ENCODE measurements at regions not wholly inside any gene's neighbourhood (a gene's known extent, or its start where the extent isn't known, plus 50 kb on each side); places are given as distances from the start of the nearest gene placed in this dataset.
"Not testable (repeated sequence)": the region's sequence is repeated elsewhere in the genome, so short reads cannot be mapped to it uniquely, and the experiment has no call there.

DNA sequence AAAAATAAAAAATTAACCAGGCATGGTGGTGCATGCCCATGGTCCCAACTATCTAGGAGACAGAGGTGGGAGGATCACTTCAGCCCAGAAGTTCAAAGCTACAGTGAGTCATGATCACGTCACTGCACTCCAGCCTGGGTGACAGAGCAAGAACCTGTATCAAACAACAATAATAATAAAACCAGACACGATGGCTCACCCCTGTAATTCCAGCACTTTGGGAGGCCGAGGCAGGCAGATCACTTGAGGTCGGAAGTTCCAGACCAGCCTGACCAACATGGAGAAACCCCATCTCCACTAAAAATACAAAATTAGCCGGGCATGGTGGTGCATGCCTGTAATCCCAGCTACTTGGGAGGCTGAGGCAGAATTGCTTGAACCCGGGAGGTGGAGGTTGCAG lies 159.4 kb downstream of the SKIDA1 start:
- DNase-seq (ENCODE audit: low read depth, low spot score), result not testable (repeated sequence)

DNA sequence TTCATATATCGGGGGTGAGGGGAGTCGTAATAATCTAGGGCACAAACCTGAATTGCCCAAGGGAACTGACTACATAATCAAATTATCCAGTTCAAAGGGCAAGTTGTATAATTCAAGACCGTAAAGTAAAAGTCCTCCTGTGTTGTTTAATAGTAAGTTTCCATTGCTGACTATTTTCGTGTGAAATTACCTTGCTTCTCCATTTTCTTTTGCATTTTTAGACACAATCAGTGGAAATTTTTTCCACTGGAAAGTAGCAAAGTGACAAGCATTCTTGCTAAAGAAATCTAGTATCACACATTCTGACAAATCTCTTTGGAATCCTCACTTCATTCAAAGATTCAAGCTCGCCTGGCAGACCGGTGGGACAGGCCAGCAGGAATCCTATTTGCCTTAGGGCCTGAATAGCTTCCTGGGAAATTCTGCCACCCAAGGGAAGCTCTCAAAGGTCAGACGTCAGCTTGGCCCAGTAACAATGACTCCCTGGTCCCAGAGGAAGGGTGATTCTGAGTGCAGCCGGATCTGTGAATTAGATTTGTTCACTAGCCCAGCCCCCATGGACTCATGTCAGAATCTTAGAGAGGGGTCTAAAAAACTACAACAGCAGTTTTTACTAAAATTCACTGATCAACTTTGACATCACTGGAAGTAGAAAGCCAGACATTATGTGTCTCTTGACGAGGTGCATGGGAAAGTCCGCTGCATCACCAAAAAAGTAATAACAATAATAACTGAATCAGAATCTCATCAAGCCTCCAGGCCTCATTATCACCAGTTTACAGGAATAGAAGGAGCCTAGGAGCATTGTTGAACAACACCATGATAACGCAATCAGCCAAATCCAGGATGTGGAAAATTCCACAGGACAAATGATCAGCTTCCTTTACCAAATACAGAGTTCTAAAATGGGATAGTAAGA lies 161.0 kb downstream of the SKIDA1 start:
- DNase-seq (ENCODE audit: low read depth, low spot score), result peak; percentile 47

DNA sequence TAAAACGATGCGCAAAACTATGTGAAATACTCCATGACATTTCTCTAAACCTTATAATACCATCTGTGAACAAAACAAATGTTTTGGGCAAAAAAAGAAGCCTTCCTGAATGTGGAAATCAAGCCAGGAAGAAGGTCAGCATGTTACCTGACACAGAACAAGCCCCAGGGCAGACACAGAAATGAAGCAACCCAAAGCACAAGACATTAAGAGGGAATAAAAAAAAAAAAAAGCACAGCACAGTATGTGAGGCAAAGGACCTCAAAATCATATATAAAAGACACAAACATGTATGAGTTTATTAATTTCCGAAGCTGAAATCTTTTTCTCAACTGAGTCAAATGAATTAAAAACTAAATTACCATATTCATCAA lies 161.8 kb downstream of the SKIDA1 start:
- no peak for DNase-seq (ENCODE audit: low read depth, low spot score)

DNA sequence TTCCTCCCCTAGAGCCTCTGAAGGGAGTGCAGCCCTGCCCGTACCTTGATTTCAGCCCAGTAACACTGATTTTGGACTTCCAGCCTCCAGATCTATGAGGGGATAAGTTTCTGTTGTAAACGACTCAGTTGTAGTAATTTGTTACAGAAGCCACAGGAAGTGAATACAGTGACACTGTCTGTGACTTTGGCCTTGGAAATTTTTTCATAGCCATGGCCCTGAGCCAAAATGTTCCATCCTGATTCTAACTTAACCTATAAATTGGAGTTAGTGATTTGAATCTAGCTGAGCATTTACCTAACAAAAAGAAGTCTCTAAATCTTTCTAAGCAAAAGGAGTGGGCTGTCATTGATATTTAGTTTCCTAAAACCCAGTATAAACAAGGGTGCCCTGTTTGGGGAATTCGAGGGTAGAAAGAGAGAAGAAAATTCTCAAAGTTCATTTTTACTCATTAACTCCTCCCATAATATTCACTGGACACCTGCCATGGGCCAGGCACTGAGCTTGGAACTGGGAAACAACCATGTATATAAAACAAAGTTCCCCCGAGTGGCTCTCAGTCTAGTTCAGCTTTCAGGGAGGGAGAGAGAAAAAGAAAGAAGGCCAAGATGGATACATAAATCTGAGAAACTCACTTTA lies 162.3 kb downstream of the SKIDA1 start:
- DNase-seq (ENCODE audit: low read depth, low spot score), result no peak

DNA sequence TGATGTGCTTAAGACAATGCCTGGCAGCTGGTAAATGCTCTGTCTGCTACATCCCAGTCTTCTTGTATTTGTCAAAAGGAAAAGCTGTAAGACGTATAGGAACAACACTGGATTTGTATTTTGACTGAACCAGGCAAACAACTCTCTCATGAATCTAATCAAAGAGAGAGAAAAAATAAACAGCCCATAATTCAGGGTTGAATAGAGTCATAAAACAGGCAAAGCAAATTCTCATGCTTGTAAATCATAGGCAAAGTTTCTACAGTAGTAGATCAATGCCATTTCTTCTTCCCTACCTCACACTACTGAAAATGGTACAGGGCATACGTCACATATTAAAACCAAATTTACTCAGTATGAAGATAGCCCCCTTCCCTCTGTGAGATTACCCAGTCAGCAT lies 166.3 kb downstream of the SKIDA1 start:
- DNase-seq (ENCODE audit: low read depth, low spot score), result no peak

DNA sequence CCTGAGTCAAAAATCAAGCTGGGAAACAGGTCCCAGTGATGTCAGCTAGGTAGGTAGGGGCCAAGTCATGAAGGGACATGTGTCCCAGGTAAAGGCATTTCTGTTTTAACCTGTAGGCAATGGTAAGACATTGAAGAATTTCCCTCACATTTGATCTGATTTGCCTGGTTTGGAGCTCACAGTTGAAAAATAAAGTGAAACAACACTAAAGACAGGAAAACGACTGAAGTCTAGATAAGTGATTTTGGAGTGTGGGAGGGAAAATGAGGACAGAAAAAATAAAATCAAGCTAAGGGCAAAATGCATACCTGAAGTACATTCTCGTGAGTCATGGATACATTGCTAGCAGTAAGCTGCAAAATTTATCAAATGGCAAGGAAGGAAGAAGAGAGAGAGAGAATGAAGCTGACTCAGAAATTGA lies 169.9 kb downstream of the SKIDA1 start:
- DNase-seq (ENCODE audit: low read depth, low spot score), result no peak

DNA sequence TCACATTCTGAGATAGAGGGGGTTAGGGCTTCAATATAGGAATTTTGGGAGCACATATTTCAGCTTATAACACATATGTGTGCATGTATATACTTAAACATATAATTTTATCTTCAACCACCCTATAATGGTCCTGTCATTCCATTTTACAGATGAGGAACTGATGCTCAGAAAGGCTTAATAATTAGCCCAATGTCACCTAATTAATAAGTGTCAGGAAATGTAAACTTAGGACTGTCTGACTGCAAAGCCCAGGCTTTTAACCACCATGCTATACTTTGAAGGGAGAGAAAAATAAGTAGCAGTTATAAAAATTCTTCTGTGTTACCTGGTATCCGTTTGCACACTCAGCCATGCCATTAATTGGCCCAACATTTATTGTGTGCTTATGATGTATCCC lies 172.6 kb downstream of the SKIDA1 start:
- DNase-seq (ENCODE audit: low read depth, low spot score), result no peak

DNA sequence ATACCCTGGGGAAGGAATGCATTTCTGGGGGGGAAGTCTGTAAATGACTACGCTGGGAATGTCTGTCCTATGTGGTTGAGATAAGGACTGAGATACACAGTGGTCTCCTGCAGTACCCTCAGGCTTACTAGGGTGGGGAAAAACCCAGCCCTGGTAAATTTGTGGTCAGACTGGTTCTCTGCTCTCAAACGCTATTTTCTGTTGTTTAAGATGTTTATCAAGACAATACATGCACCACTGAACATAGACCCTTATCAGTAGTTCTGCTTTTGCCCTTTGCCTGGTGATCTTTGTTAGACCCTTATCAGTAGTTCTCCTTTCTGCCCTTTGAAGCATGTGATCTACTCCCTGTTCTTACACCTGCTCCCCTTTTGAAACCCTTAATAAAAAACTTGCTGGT lies 173.9 kb downstream of the SKIDA1 start:
- DNase-seq (ENCODE audit: low read depth, low spot score), result not testable (repeated sequence)

DNA sequence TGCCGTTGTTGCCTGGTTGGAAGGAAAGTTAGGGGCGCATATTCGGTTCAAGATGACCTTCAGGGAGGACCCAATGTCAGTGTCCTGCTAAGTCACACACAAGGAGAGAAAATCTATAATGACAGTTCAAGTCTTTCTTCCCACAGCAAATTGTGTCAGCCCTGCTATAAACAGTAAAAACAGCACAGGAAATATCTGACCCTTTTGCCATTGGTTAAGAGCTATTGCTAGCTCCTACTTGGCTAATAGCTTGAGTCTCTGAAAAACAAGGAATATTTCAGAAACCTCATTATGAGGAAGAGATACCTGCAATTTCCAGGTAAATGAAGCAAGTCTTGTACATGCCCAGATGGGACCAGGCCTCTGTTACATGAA lies 175.6 kb downstream of the SKIDA1 start:
- DNase-seq (ENCODE audit: low read depth, low spot score), result no peak

DNA sequence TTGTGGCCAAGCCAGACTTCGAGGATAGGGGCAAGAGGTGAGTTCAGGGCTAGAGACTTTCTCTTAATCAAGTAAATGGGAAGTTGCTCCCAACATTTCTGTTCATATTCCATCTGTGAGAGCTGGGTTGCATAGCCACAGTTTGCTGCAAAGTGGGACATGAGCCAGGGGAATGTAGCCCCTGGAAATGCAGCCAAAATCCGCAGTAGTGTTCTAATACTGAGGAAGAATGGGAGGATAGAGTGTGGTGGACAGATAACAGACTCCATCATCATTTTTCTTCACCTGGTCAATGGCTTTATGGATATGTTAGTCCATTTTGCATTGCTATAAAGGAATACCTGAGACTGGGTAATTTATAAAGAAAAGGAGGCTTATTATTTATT lies 177.7 kb downstream of the SKIDA1 start:
- DNase-seq (ENCODE audit: low read depth, low spot score), result no peak

DNA sequence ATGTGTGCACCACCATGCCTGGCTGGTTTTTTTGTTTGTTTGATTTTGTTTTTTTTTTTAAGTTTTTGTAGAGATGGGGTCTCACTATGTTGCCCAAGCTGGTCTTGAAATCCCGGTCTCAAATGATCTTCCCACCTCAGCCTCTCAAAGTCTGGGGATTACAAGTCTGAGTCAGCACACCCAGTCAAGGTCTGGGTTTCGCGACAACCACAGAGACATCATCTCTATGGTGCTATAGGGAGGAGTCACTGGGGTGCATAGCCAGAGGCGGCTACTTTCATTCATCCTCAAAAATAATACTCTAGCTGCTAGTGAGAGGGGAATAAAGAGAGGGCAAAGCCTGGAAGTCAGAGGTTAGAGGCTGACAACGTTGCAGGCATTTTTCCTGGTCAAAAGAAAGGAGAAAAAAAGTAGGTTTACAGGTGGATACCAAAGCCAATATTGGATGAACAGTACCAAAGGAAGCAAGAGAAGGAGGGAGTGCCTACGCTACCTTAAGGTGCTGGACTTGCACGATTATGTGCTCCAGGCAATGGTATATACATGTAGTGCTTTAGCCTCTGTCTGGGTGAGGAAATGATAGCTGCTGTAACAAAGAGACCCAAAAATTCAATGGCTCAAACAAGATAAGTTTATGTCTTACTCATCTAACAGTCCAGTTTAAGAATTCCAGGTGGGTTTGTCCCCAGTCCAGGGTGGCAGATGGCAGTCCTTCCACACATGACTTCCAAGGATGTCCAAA lies 178.3 kb downstream of the SKIDA1 start:
- DNase-seq (ENCODE audit: low read depth, low spot score), result no peak

DNA sequence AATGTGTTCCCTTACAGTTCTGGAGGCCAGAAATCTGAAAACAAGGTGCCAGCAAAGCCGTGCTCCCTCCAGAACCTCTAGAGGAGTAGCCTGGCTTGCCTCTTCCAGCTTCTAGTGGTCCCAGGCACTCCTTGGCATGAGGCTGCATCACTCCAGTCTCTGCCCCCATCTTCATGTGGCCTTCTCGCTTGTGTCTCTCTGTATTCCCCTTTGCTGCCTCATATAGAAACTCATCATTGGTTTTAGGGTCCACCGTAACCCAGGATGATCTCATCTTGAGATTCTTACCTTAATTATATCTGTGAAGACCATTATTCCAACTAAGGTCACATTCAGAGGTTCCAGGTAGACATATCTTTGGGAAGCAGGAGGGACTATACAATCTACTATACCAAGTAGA lies 182.4 kb downstream of the SKIDA1 start:
- DNase-seq (ENCODE audit: low read depth, low spot score), result no peak

DNA sequence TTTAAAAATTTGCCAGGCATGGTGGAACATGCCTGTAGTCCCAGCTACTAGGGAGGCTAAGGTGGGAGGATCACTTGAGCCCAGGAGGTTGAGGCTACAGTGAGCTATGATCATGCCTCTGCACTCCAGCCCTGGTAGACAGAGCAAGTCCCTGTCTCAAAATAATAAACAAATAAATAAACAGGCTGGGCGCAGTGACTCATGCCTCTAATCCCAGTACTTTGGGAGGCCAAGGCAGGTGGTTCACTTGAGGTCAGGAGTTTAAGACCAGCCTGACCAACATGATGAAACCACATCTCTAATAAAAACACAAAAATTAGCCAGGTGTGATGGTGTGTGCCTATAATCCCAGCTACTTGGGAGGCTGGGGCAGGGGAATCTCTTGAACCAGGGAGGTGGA lies 183.0 kb downstream of the SKIDA1 start:
- not testable (repeated sequence) for DNase-seq (ENCODE audit: low read depth, low spot score)

DNA sequence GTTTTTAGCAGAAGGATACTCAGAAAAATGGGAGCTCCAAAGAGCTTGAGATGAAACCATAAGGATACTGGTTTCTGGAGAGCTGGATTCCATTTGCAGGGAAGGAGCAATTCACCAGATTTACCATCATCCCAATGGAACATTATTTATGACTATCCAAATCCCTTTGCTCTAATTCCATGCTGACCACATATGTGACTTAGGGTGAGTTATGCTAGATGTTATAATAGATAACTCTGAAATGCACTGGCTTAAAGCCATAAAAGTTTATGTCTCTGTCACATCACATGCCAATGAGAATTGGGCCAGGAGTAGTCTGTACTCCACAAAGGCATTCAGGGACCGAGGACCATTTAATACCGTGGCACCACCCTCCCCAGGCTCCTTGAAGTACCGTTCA lies 185.2 kb downstream of the SKIDA1 start:
- no peak for DNase-seq (ENCODE audit: low read depth, low spot score)

DNA sequence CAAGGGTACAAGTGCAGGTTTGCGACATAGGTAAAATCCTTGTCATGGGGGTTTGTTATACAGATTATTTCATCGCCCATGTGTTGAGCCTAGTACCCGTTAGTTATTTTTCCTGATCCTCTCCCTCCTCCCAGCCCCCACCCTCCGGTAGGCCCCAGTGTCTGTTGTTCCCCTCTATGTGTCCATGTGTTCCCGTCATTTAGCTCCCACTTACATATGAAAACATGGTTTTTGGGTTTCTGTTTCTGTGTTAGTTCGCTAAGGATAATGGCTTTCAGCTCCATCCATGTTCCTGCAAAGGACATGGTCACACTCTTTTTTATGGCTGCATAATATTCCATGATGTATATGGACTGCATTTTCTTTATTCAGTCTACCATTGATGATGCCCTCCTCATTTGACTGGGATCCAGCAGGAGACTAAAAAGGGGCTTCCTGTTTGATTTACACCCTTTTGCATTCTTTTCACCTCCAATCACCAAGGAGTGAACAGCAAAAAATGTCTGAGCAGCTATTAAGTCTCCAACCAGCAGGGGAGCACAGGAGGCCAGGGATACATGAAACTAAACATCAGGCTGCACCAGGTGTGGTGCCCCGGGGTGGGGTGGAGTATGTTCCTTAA lies 188.2 kb downstream of the SKIDA1 start:
- DNase-seq (ENCODE audit: low read depth, low spot score), result no peak

DNA sequence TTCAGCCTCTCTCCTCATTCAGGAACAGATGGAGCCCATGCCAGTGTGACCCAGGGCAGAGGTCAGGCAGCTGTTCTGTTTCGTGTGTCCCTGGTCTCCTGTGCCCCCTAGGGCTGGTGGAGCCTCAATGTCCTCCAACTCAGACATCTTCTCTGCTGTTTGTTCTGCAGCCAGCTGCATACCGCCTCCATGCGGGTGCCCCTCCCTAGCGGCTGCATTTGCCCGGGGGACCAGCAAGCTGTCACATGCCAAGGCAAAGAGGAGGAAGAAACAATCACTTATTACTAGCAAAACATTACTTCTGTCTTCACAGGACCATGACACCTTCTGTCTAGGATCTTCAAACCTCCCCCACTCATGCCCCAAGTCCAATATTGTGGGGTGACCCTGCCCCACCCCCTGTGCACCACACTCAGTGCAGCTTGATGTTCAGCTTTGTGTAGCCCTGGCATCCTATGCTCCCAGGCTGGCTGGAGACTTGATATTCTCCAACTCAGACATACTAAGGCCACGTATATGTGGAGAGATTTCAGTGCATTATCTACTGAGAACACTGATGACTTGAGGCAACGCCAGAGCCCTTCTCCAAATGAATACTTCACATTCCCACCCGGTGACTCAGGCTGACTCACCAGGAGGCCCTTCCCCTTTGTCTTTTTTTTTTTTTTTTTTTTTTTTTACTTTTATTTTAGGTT lies 188.9 kb downstream of the SKIDA1 start:
- no peak for DNase-seq (ENCODE audit: low read depth, low spot score)

DNA sequence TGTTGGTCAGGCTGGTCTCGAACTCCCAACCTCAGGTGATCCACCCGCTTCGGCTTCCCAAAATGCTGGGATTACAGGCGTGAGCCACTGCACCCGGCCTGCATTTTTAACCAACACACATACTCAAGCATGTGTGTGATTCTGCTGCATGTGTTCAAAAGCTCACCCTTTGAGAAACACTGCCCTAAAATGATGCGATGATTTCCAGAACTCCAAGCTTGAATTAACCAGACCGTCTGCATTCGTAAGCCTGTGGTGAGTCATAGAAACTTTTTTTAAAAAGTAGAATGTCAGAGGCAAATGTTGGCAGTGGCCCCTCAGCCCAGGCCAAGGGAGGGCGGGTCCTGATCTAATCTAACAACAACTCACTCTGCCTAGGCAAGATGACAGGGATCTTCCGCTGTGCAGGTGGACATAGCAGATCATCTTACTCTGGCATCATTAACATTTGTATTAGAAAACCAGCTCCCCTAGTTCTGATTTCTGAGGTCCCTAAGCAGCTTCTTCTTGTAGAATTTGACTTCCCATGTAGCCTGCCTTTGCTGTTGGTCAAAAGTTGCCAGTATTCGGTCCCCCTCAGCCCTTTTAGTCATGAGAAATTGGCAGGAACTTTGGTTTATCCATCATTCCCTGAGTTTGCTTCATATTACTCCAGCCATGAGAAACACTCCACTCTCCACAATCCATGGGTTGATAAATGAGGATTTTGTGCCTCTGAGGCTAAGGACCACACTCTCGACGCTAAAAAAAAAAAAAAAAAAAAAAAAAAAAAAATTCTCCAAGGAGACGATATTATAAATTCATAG lies 190.4 kb downstream of the SKIDA1 start:
- no peak for DNase-seq (ENCODE audit: low read depth, low spot score)

DNA sequence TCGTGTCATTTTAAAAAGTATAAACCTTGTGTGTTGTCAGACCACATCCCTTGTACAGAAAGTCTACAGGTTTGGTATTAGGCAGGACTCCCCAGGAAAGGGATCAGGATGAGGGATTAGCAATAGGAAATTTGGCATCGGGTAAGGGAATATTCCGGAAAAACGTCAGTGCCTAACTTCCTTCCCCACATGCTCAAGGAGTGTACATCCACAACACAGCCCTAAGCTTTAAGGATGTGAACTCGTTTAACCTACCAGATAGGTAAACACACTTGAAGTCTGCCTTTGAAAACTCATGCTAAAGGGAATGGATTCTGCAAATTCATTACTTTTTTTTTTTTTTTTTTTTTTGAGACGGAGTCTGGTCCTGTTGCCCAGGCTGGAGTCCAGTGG lies 194.9 kb downstream of the SKIDA1 start:
- no peak for DNase-seq (ENCODE audit: low read depth, low spot score)

DNA sequence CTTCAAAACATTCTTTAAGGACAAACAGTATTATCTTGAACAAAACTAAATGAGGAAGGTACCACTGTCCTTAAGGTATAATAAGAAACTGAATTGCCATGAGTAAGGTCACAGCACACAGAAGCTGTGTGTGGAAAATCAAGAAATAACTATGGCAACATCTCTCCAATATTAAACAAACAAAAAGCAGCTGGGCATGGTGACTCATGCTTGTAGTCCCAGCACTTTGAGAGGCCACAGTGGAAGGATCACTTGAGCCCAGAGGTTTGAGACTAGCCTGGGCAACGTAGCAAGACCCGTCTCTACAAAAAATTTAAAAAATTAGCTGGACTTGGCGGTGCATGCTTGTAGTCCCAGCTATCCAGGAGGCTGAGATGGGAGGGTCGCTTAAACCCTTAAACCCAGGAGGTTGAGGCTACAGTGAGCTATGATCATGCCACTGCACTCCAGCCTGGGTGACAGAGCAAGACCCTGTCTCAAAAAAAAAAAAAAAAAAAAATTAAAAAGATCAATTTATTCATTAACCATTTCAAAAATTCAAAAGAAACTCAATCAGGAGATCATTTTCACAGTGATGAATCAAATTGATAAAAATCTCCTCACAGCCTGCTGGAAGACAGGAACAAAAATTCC lies 195.4 kb downstream of the SKIDA1 start:
- peak; percentile 59 for DNase-seq (ENCODE audit: low read depth, low spot score)

DNA sequence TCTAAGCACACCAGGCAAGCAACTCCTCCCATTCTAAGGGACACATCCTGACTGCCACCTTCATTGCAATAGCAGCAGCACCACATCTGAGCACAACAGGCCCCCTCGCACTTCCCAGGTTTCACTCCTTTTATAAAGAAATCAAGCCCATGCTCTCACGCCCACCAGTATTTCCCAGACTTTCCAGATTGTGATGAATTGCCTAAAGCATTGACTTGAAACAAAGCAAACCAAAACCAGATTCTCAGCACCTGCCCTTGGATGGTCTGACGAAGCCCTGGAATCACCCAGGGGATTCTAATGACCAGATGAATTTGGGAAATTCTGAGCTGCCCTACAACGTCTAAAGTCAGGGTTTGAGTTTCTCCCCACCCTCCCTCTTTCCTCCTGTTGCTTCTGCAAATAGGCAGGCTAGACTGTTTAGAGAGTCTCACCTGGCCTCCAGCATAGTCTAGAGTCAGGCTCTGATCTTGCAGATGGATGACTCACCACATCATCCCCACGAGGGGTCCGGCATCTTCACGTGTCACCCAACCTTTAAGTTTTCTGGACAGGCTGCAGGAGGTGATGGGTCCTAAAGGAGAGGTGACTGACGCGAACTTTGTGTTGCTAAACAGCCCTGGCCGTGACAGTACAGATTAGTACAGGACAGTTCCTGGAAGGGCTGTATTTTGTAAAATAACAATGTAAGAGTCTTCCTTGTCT lies 198.0 kb downstream of the SKIDA1 start:
- no peak for DNase-seq (ENCODE audit: low read depth, low spot score)
